ENCODE measurements at regions not wholly inside any gene's neighbourhood (a gene's known extent, or its start where the extent isn't known, plus 50 kb on each side); places are given as distances from the start of the nearest gene placed in this dataset.

DNA sequence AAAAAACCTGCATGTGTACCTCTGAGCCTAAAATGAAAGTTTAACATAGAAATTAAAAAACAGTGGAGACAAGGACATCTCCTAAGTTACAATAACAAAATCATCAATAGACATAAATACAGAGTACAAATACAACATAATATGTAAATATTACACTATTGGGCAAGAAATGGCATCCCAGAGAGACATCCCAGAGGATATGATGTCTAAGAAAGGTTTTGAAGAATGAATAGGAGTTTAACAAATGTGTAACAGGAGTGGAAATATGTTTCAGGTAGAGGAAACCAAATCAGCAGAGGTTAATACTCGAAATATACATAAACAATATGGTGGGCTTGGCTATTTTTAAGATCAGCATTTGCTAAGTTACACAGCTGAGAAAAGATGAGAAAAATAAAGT, 447.7 kb upstream of the MAF start:
- H3K27me3 ChIP-seq (ENCODE audit: insufficient read depth, low read length) = no peaks in the 10 kb centered on the region
- no peaks in the 10 kb centered on the region for H3K9me3 ChIP-seq (ENCODE audit: control insufficient read depth, low read depth, low read length)
- H2BK5ac ChIP-seq (ENCODE audit: insufficient read length, low read length) = no peak overlapping the region
- no peak overlapping the region for H3K4ac ChIP-seq (ENCODE audit: low read depth, low read length)
- H3K23me2 ChIP-seq (ENCODE audit: insufficient read length, low read depth, low read length, poor library complexity, severe bottlenecking) = no peaks in the 10 kb centered on the region
- no peak overlapping the region for H3K23ac ChIP-seq (ENCODE audit: insufficient read length, low read depth, low read length)
- H4K5ac ChIP-seq (ENCODE audit: insufficient read length, low read depth, low read length) = no peak overlapping the region
- H3K27me3 Mint-ChIP-seq (ENCODE audit: low read depth) = peaks cover 7% of the 10 kb centered on the region
- no peak overlapping the region for H3K9ac ChIP-seq (ENCODE audit: extremely low read depth, insufficient read length, low read length)
- H2BK12ac ChIP-seq (ENCODE audit: insufficient read length, low read depth, low read length) = no peak overlapping the region
- H3K36me3 Mint-ChIP-seq (ENCODE audit: insufficient read depth in 1 of 3, low read depth in 3 of 3) = no peaks in the 10 kb centered on the region
- H3K4me2 ChIP-seq (ENCODE audit: insufficient read depth, insufficient read length, low read length) = no peak overlapping the region
- no peak overlapping the region for H4K8ac ChIP-seq (replicated peaks; ENCODE audit: insufficient read length, low read depth, low read length)
- H3T11ph ChIP-seq (ENCODE audit: low read length) = no peak overlapping the region
- H3K79me1 ChIP-seq (ENCODE audit: insufficient read depth, low read depth, low read length, poor library complexity, severe bottlenecking) = no peaks in the 10 kb centered on the region
- no peak overlapping the region for H2BK15ac ChIP-seq (ENCODE audit: low read depth, low read length)
- TF ChIP-seq, protein P1, sequence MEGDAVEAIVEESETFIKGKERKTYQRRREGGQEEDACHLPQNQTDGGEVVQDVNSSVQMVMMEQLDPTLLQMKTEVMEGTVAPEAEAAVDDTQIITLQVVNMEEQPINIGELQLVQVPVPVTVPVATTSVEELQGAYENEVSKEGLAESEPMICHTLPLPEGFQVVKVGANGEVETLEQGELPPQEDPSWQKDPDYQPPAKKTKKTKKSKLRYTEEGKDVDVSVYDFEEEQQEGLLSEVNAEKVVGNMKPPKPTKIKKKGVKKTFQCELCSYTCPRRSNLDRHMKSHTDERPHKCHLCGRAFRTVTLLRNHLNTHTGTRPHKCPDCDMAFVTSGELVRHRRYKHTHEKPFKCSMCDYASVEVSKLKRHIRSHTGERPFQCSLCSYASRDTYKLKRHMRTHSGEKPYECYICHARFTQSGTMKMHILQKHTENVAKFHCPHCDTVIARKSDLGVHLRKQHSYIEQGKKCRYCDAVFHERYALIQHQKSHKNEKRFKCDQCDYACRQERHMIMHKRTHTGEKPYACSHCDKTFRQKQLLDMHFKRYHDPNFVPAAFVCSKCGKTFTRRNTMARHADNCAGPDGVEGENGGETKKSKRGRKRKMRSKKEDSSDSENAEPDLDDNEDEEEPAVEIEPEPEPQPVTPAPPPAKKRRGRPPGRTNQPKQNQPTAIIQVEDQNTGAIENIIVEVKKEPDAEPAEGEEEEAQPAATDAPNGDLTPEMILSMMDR (conservative IDR thresholded peaks at IDR 0.05) = no peak
- DNase-seq = no peak
- H3K4me1 Mint-ChIP-seq = peaks cover 18 to 22% of the 10 kb centered on the region in 2 experiments
- no peak overlapping the region for H3K27ac Mint-ChIP-seq
- no CpG with 5 or more reads among the region's 1 CpG for WGBS (ENCODE audit: extremely low coverage, insufficient read length, low lambda C conversion rate)
- no peaks in the 10 kb centered on the region for H3K79me2 ChIP-seq (ENCODE audit: insufficient read depth, low read length)
- no peaks in the 10 kb centered on the region for H3K4me1 ChIP-seq (ENCODE audit: insufficient read depth, low read length)
- H3K9me3 Mint-ChIP-seq = no peaks in the 10 kb centered on the region; a peak in 1 of 5 replicates
- H4K91ac ChIP-seq (ENCODE audit: insufficient read length, low read depth, low read length) = no peak overlapping the region
- H2AFZ ChIP-seq (ENCODE audit: low read length) = no peak overlapping the region
- no peak overlapping the region for H3K27ac ChIP-seq (ENCODE audit: insufficient read length, low read depth, low read length)
- H2AK5ac ChIP-seq (ENCODE audit: insufficient read length, low read length) = no peak overlapping the region
- H4K20me1 ChIP-seq (ENCODE audit: control insufficient read depth, insufficient read depth, insufficient read length) = no peaks in the 10 kb centered on the region
- no peak overlapping the region for H2BK120ac ChIP-seq (ENCODE audit: low read depth, low read length, poor library complexity, severe bottlenecking)
- no peak overlapping the region for H2BK20ac ChIP-seq (ENCODE audit: low read depth, low read length, poor library complexity, severe bottlenecking)
- H3K14ac ChIP-seq (ENCODE audit: insufficient read depth, low read length) = no peak overlapping the region
- H3K56ac ChIP-seq (ENCODE audit: insufficient read length, low read depth, low read length) = no peak overlapping the region
- H3K18ac ChIP-seq (ENCODE audit: insufficient read length, low read depth, low read length) = no peak overlapping the region
- H3K4me3 Mint-ChIP-seq = no peak overlapping the region

Measured in H9 (cell line).